ENCODE measurements at regions not wholly inside any gene's neighbourhood (a gene's known extent, or its start where the extent isn't known, plus 50 kb on each side); places are given as distances from the start of the nearest gene placed in this dataset.

GRCh38 chr3:40677749-40678148 is 153.0 kb downstream of the ZNF621 start:
- 88 to 91% methylated on average over 3 of the region's 3 CpGs for WGBS, 2 donors
- Histone ChIP-seq H3K27me3 (no peaks in the 10 kb centered on the region), H3K27ac (no peak overlapping the region), H3K36me3 (no peaks in the 10 kb centered on the region), H3K9me3 (no peaks in the 10 kb centered on the region), H3K4me3 (replicated peaks in 1 of 3) (no peak overlapping the region), H3K4me1 (no peaks in the 10 kb centered on the region)
- intact Hi-C loops (cut with DNase I): no loop called here
- TF ChIP-seq POLR2A (IDR thresholded peaks at IDR 0.05): no peak
- TF ChIP-seq, protein P1, sequence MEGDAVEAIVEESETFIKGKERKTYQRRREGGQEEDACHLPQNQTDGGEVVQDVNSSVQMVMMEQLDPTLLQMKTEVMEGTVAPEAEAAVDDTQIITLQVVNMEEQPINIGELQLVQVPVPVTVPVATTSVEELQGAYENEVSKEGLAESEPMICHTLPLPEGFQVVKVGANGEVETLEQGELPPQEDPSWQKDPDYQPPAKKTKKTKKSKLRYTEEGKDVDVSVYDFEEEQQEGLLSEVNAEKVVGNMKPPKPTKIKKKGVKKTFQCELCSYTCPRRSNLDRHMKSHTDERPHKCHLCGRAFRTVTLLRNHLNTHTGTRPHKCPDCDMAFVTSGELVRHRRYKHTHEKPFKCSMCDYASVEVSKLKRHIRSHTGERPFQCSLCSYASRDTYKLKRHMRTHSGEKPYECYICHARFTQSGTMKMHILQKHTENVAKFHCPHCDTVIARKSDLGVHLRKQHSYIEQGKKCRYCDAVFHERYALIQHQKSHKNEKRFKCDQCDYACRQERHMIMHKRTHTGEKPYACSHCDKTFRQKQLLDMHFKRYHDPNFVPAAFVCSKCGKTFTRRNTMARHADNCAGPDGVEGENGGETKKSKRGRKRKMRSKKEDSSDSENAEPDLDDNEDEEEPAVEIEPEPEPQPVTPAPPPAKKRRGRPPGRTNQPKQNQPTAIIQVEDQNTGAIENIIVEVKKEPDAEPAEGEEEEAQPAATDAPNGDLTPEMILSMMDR (IDR thresholded peaks at IDR 0.05): no peak
- DNase-seq: no peak

DNA sequence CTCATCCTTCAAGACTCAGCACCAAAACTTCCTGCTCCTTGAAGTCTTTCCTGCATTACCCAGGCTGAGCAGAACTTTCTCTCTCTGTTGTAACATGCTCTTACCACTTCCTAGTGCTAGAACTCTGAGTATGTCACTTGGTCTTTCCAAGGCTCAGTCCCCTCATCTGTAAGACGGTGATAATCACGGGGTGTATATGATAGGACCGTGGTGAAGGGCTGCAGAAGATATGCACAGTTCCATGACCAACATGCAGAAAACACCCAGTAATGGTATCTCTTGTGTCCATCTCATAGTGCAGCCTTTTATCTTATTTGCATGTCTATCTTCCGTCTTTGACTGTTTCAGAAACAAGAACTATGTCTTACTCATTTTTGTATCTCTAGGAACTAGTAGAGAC is 154.5 kb downstream of the ZNF621 start:
- H3K36me3 ChIP-seq: no peaks in the 10 kb centered on the region
- H3K27ac ChIP-seq: no peak overlapping the region
- no peaks in the 10 kb centered on the region for H3K9me3 ChIP-seq
- 91 to 99% methylated on average over 4 of the region's 4 CpGs for WGBS, 2 donors
- no peak overlapping the region for H3K4me3 ChIP-seq (replicated peaks in 1 of 3)
- DNase-seq: no peak
- TF ChIP-seq, protein P1 (IDR thresholded peaks at IDR 0.05): no peak
- TF ChIP-seq POLR2A (IDR thresholded peaks at IDR 0.05): no peak
- intact Hi-C loops (cut with DNase I): no loop called here
- no peaks in the 10 kb centered on the region for H3K27me3 ChIP-seq
- H3K4me1 ChIP-seq: no peaks in the 10 kb centered on the region

DNA sequence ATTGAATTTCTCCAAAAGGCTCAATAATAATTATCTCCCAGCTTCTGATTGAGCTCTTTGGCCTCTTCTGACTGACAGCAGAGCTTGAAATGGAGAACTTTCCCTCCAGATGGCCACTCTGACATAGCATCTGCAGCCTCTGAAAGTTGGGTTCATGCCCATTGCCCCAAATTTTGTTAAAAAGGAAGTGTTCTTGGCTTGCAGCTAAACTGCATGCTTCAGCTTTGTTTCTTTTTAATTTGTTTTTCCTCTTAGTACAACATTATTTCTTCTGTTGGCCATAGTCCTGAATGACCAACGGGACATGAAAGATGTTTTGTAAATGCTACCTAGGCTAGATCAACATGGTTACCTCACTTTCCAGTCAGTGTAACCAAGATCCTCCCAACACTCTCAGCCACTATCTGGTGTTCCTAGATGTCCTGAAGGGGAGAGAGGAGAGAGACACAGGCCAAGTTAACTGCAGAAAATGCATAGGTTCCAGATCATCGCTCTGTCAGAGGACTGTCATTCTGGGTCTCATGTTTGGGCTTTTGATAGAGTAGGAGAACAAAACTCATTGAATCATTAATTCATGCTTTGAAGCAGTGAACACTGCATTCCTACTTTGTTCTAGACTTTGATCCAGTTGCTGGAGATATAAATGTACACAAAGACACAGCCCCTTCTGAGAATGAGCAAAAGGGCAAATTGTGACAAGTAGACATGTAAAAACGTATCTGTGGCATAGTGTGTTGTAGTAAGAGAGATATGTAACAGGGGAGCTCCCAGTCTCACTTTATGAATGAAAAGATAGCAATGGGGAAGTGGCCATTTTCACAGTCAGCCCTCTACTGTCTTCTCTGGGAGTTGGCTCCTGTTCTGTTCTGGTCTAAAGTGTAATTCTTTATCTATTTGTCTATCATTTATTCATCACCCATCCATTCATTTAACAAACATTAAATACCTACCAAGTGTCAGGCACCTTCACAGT is 156.2 kb downstream of the ZNF621 start:
- H3K9me3 ChIP-seq: no peaks in the 10 kb centered on the region
- H3K36me3 ChIP-seq: no peaks in the 10 kb centered on the region
- H3K27ac ChIP-seq: no peak overlapping the region
- no peaks in the 10 kb centered on the region for H3K27me3 ChIP-seq
- no peak overlapping the region for H3K4me3 ChIP-seq (replicated peaks in 1 of 3)
- TF ChIP-seq, protein P1 (IDR thresholded peaks at IDR 0.05): no peak
- TF ChIP-seq POLR2A (IDR thresholded peaks at IDR 0.05): no peak
- intact Hi-C loops (cut with DNase I): no loop called here
- H3K4me1 ChIP-seq: no peaks in the 10 kb centered on the region
- 62 to 74% methylated on average over 3 of the region's 3 CpGs for WGBS, 2 donors
- no peak for DNase-seq

DNA sequence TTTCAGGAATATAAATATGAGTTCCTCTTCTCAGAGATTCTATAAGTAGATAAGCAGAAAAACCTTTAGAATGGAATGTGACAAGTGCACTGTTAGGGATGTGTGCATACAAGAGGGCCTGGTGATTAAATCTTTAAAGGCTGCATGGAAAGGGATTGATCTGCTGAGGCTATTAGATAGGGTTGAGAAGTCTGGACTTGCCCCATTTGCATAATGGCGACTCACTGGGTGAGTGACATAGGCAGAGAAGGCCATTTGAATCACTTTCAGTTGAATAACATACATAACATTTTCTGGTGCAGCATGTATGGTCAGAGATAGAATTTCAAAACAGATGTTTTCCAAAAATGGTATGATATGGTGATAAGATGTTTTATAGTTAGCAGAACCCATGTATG is 156.9 kb downstream of the ZNF621 start:
- DNase-seq: no peak
- Histone ChIP-seq H3K9me3 (no peaks in the 10 kb centered on the region), H3K4me1 (no peaks in the 10 kb centered on the region), H3K27ac (no peak overlapping the region), H3K36me3 (no peaks in the 10 kb centered on the region), H3K4me3 (replicated peaks in 1 of 3) (no peak overlapping the region), H3K27me3 (no peaks in the 10 kb centered on the region)
- TF ChIP-seq, protein P1 (IDR thresholded peaks at IDR 0.05): no peak
- WGBS, 2 donors: 86 to 89% methylated on average over 1 of the region's 1 CpG
- intact Hi-C loops (cut with DNase I): no loop called here

DNA sequence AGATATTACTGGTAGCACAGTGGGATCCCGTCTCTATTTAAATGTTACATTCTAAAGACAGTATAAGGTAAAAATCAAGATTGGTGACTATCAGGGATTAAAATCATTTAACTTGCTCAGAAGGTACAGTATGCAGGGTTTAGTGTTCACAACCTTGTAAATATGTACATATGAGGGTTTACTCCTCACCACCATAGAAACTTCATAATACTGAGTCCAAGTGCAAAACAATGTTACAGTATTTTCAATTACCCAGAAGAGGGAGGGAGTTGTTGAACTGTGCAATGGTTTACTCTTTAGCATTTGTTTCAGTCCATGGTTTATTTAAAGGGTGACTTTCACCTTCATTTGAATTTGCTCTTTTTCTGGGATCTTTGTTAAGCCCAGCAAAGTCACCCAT is 165.1 kb downstream of the ZNF621 start:
- Histone ChIP-seq H3K36me3 (no peaks in the 10 kb centered on the region), H3K27me3 (no peaks in the 10 kb centered on the region), H3K4me3 (replicated peaks in 1 of 3) (no peak overlapping the region), H3K9me3 (no peaks in the 10 kb centered on the region), H3K4me1 (peaks cover 30 to 44% of the 10 kb centered on the region in 2 donors), H3K27ac (no peak overlapping the region)
- DNase-seq: no peak
- intact Hi-C loops (cut with DNase I): no loop called here
- WGBS, 2 donors: 92 to 95% methylated on average over 1 of the region's 1 CpG
- TF ChIP-seq, protein P1 (IDR thresholded peaks at IDR 0.05): no peak
- TF ChIP-seq POLR2A (IDR thresholded peaks at IDR 0.05): no peak

All from thyroid gland (tissue), 4 donors.